Nephron progenitor cell (in vitro differentiated cells): ENCODE measurements at regions not wholly inside any gene's neighbourhood (a gene's known extent, or its start where the extent isn't known, plus 50 kb on each side); places are given as distances from the start of the nearest gene placed in this dataset.
"Not testable (repeated sequence)": the region's sequence is repeated elsewhere in the genome, so short reads cannot be mapped to it uniquely, and the experiment has no call there.

Experiments
- DNase-seq: peaks from one replicate; pipeline ENCODE4 v3.0.0; 2021
- H3K27ac Mint-ChIP-seq: 2 replicates; pipeline ENCODE4 v1.8.0; 2021; ENCODE audit warnings: mild to moderate bottlenecking, moderate library complexity, mixed read lengths
- H3K27me3 Mint-ChIP-seq: 2 replicates; pipeline ENCODE4 v1.8.0; 2021; ENCODE audit warnings: mild to moderate bottlenecking, low read depth, mixed read lengths; ENCODE audit not compliant: poor library complexity
- H3K36me3 Mint-ChIP-seq: 2 replicates; pipeline ENCODE4 v1.8.0; 2021; ENCODE audit warnings: low read depth, mixed read lengths
- H3K4me1 Mint-ChIP-seq: 2 replicates; pipeline ENCODE4 v1.8.0; 2021; ENCODE audit warnings: mixed read lengths
- H3K4me3 Mint-ChIP-seq: 2 replicates; pipeline ENCODE4 v1.8.0; 2021; ENCODE audit warnings: mild to moderate bottlenecking, moderate library complexity, mixed read lengths
- H3K9me3 Mint-ChIP-seq: 2 replicates; pipeline ENCODE4 v1.8.0; 2021; ENCODE audit warnings: mild to moderate bottlenecking, moderate library complexity, mixed read lengths
- TF ChIP-seq, protein P1 (sequence below): fragments of 200-600 bp; sonication (generic); IDR thresholded peaks from 2 replicates; pipeline ENCODE4 v1.5.0; 2021; ENCODE audit warnings: antibody characterized with exemption

GRCh38 chr15:67937153-67937761 is 97.4 kb upstream of the RNU6-1 start:
- Mint-ChIP-seq H3K27ac (peak overlapping the region; percentile 97), H3K4me3 (no peak overlapping the region), H3K27me3 (peaks cover 4% of the 10 kb centered on the region), H3K36me3 (peaks cover 12% of the 10 kb centered on the region), H3K9me3 (peaks cover 35% of the 10 kb centered on the region), H3K4me1 (peaks cover 53% of the 10 kb centered on the region)
- TF ChIP-seq, protein P1, sequence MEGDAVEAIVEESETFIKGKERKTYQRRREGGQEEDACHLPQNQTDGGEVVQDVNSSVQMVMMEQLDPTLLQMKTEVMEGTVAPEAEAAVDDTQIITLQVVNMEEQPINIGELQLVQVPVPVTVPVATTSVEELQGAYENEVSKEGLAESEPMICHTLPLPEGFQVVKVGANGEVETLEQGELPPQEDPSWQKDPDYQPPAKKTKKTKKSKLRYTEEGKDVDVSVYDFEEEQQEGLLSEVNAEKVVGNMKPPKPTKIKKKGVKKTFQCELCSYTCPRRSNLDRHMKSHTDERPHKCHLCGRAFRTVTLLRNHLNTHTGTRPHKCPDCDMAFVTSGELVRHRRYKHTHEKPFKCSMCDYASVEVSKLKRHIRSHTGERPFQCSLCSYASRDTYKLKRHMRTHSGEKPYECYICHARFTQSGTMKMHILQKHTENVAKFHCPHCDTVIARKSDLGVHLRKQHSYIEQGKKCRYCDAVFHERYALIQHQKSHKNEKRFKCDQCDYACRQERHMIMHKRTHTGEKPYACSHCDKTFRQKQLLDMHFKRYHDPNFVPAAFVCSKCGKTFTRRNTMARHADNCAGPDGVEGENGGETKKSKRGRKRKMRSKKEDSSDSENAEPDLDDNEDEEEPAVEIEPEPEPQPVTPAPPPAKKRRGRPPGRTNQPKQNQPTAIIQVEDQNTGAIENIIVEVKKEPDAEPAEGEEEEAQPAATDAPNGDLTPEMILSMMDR = no peak
- no peak for DNase-seq

DNA sequence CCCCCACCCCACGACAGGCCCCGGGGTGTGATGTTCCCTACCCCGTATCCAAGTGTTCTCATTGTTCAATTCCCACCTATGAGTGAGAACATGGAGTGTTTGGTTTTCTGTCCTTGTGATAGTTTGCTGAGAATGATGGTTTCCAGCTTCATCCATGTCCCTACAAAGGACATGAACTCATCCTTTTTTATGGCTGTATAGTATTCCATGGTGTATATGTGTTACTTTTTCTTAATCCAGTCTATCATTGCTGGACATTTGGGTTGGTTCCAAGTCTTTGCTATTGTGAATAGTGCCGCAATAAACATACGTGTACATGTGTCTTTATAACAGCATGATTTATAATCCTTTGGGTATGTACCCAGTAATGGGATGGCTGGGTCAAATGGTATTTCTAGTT is 99.3 kb upstream of the RNU6-1 start:
- Mint-ChIP-seq H3K4me1 (peaks cover 62% of the 10 kb centered on the region), H3K27ac (peak overlapping the region; percentile 57), H3K36me3 (peaks cover 12% of the 10 kb centered on the region), H3K9me3 (peaks cover 31% of the 10 kb centered on the region)
- not testable (repeated sequence) for H3K4me3 Mint-ChIP-seq, H3K27me3 Mint-ChIP-seq, DNase-seq

GRCh38 chr15:67939588-67940323 is 99.9 kb upstream of the RNU6-1 start:
- Mint-ChIP-seq H3K36me3 (peaks cover 12% of the 10 kb centered on the region), H3K9me3 (peaks cover 25% of the 10 kb centered on the region), H3K27ac (peak overlapping the region; percentile 23), H3K4me1 (peaks cover 64% of the 10 kb centered on the region)
- H3K4me3 Mint-ChIP-seq, H3K27me3 Mint-ChIP-seq, DNase-seq: not testable (repeated sequence)

DNA sequence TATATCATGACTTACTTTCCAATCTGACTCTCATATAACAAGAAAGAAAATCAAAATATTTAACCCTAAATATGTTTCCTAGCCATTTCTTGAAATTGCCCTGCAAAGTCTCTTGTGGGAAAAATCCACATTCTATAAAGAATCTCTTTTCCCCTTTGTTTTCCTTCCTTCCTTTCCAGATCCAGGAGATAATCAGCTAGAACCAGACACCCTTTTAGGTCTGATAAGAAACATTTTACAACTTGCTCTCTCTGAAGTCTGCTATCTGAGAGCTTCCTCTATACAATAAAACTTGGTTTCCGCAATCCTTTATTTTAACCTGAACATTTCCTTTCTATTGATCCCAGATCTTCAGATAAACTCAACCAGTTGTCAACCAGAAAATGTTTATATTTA is 100.5 kb upstream of the RNU6-1 start:
- Mint-ChIP-seq H3K27me3 (peaks cover 2% of the 10 kb centered on the region), H3K9me3 (peaks cover 22% of the 10 kb centered on the region), H3K36me3 (peaks cover 9% of the 10 kb centered on the region), H3K4me1 (peaks cover 68% of the 10 kb centered on the region), H3K4me3 (no peak overlapping the region), H3K27ac (peak overlapping the region; percentile 23)
- TF ChIP-seq, protein P1 = no peak
- DNase-seq = no peak

DNA sequence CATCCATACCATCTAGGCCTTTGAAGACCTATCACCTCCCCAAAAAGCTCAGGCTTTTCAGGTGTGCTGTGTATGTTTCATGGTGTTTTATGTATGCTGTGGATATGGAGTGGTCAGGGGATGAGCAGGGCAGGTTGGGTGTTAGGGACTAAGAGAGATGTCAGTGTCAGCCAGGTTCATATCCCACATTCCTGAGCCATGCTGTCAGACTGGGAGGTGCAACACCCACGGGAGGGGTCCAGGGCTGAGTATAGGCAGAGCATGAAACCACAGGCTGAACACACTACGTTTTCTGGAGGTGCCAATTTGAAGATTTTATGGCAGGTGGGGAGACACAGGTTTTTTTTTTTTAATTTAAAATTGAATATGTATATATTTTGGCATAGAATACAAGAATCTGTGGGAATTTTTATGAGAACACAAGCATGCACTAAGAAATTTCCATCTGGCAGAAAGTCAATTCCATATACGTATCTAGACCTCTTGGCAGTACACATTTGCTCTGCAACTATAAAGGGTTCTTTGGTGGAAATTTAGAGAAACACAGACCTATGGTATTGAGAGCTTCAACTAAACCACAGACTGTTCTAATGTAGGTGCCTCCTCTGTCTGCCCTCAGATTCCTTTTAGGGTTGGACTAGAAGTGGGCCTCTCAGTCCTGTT is 101.9 kb upstream of the RNU6-1 start:
- H3K9me3 Mint-ChIP-seq = peaks cover 10% of the 10 kb centered on the region
- no peak overlapping the region for H3K4me3 Mint-ChIP-seq
- H3K27ac Mint-ChIP-seq = no peak overlapping the region
- DNase-seq = no peak
- H3K4me1 Mint-ChIP-seq = peaks cover 75% of the 10 kb centered on the region
- TF ChIP-seq, protein P1 = no peak
- peaks cover 2% of the 10 kb centered on the region for H3K27me3 Mint-ChIP-seq
- H3K36me3 Mint-ChIP-seq = peaks cover 7% of the 10 kb centered on the region

DNA sequence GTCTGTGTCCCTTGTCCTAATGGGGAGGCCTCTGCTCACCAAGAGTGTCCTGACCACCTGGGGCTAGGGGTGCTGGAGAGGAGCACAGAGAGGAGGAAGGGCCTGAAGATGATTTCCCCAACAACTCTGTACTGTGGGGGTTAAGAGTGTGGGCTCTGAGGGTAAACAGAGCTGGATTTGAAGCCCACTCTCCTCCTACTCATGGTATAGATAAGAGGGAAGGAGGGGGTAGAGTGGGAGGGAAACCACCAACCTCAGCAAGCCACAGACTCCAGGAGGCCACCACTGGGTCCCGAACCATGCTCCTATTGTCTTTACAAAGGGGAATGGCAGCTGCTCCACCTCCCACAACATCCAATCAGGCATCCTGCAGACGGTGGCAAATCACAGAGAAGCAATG is 103.6 kb upstream of the RNU6-1 start:
- TF ChIP-seq, protein P1 = no peak
- peaks cover 75% of the 10 kb centered on the region for H3K4me1 Mint-ChIP-seq
- H3K36me3 Mint-ChIP-seq = peaks cover 7% of the 10 kb centered on the region
- H3K27ac Mint-ChIP-seq = no peak overlapping the region
- DNase-seq = no peak
- peaks cover 2% of the 10 kb centered on the region for H3K27me3 Mint-ChIP-seq
- H3K4me3 Mint-ChIP-seq = peak overlapping the region; percentile 23
- H3K9me3 Mint-ChIP-seq = peaks cover 15% of the 10 kb centered on the region
